Epithelial cell of esophagus (primary cell): ENCODE measurements at regions not wholly inside any gene's neighbourhood (a gene's known extent, or its start where the extent isn't known, plus 50 kb on each side); places are given as distances from the start of the nearest gene placed in this dataset.

ENCODE experiments used
- DNase-seq: peaks from one replicate; pipeline ENCODE4 v3.0.0; 2010; ENCODE audit warnings: low read depth
- H3K4me3 ChIP-seq: 2 replicates; pipeline ENCODE4 v1.5.1; 2011; ENCODE audit warnings: mild to moderate bottlenecking, low read length, control low read depth
- CTCF ChIP-seq: IDR thresholded peaks from 2 replicates; pipeline ENCODE4 v1.5.1; 2011; ENCODE audit warnings: low read depth, mild to moderate bottlenecking, low read length, control low read depth, inconsistent platforms; ENCODE audit not compliant: insufficient read depth; ENCODE audit errors: missing control alignments

GRCh38 chr18:78730546-78730945 is 249.1 kb upstream of the SALL3 start:
- H3K4me3 ChIP-seq: no peak overlapping the region
- no peak for TF ChIP-seq CTCF
- no peak for DNase-seq

- no peak for DNase-seq
- H3K4me3 ChIP-seq: no peak overlapping the region
- TF ChIP-seq CTCF: no peak
Measured at GRCh38 chr18:78731016-78731397, 248.6 kb upstream of the SALL3 start.

GRCh38 chr18:78731398-78732032 is 248.1 kb upstream of the SALL3 start:
- H3K4me3 ChIP-seq: no peak overlapping the region
- no peak for DNase-seq
- TF ChIP-seq CTCF: no peak

- TF ChIP-seq CTCF: no peak
- H3K4me3 ChIP-seq: no peak overlapping the region
- DNase-seq: no peak
Measured at GRCh38 chr18:78732273-78733210, 247.1 kb upstream of the SALL3 start.

- no peak for DNase-seq
- no peak for TF ChIP-seq CTCF
- no peak overlapping the region for H3K4me3 ChIP-seq
Measured at GRCh38 chr18:78733762-78734613, 245.6 kb upstream of the SALL3 start.

- DNase-seq: no peak
- TF ChIP-seq CTCF: no peak
- H3K4me3 ChIP-seq: no peak overlapping the region
Measured at GRCh38 chr18:78734614-78734945, 245.0 kb upstream of the SALL3 start.
